NOMO-1 (cell line): ENCODE measurements at regions not wholly inside any gene's neighbourhood (a gene's known extent, or its start where the extent isn't known, plus 50 kb on each side); places are given as distances from the start of the nearest gene placed in this dataset.
"Not testable (repeated sequence)": the region's sequence is repeated elsewhere in the genome, so short reads cannot be mapped to it uniquely, and the experiment has no call there.

Experiments
- DNase-seq, 2 experiments: peaks; one replicate each; lab custom pipeline; 2025; ENCODE audit not compliant: unreplicated experiment in 2 of 2; lab: John Stamatoyannopoulos, UW

GRCh38 chr7:81887098-81888090 is 117.5 kb upstream of the HGF start:
- peak; percentile 55 to 82 for DNase-seq

- no peak for DNase-seq
These were observed 116.4 kb upstream of the HGF start for GRCh38 chr7:81886211-81886764.

DNA sequence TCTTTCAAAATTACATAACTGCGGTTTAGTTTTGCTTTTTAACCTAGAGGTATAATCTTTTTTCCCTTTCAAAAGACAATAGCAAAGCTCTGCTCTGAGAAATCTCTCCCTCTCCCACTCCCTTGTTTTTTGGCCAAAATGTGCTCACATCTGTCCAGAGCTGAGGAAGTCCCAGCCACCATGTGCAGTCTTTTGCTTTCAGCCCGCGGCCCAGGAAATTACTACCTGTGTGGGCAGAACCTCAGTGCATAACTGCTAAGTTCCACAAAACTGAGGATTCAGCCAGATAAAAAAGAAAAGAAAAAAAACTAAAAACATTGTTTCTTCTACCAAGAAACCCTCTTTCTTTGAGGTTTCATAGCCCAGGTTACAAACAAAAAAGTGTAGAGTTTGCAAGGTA is 115.0 kb upstream of the HGF start:
- no peak for DNase-seq

DNA sequence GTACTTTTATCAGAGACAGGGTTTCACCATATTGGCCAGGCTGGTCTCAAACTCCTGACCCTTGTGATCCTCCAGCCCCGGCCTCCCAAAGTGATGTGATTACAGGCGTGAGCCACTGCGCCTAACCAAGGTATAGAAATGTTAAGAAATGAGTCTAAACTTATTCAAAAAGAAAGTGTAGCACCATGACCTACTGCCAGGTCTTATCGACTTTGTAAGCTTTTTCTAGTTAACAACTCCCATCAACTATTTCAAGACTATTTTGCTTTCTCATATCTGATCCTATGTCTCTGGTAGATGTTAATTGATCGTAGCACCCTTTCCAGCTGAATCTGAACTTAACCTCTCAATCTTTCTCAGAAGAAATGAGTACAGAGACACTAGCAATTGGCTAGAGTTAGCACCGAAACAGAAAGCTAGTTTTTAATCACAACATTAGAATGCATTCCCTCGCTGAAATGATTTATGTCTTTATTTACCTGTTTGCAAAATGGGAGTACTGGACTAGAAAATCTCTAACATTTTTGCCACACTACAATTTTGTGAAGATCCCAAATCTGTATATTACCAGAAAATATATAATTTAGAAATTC is 114.0 kb upstream of the HGF start:
- no peak for DNase-seq

GRCh38 chr7:81882086-81882485 is 112.2 kb upstream of the HGF start:
- no peak for DNase-seq

DNA sequence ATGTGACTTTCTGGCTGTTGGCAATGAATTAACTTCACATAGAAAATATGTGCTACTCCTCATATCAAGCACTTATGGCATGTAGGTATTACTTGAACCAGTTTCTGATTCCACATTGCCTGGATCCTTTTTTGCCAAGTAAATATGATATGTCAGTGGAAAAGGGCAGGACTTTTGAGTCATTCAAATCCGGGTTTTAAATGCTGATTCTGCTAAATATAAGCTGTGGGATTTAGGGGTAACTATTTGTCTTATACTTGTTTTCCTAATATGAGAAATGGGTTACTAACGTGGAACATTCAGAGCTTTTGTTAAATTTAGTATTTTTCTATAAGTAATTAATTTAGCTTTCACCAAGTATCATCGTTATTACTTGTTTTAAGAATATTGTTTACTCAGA is 108.0 kb upstream of the HGF start:
- DNase-seq: no peak

GRCh38 chr7:81873559-81873958 is 103.7 kb upstream of the HGF start:
- no peak for DNase-seq

DNA sequence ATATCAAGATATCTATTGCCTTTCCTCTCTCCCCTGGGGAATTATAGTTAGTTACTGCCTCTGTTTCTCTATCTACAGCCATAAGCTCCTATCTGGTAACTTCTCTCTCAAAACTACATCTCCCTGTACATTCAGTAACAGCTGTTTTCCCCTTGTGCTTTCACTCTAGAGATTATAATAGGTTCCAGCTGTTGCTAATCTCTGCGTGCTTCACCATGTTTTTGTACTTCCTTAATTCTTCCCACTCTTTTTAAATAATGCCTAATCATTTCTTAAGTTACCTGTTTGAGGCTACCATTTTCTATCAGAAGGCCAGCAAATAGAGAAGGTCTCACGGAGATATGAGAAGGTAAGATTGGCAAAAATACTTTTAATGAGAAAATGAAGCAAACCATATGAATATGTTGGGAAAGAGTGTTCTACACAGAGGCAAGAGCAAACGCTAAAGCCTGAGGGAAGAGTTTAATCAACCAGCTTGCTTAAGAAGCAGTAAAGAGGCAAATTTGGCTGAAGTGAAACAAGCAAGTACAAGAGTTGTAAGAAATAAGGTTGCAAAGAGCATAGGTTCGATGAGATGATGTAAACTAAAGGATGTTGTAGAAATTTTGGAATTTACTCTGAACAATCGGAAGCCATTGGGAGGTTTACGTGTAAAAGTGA is 101.9 kb upstream of the HGF start:
- peak in 1 of 2 experiments; percentile 16 for DNase-seq

- DNase-seq: no peak
These were observed 100.8 kb upstream of the HGF start for GRCh38 chr7:81870608-81871007.

GRCh38 chr7:81869670-81870069 is 99.8 kb upstream of the HGF start:
- peak; percentile 30 to 61 for DNase-seq

DNA sequence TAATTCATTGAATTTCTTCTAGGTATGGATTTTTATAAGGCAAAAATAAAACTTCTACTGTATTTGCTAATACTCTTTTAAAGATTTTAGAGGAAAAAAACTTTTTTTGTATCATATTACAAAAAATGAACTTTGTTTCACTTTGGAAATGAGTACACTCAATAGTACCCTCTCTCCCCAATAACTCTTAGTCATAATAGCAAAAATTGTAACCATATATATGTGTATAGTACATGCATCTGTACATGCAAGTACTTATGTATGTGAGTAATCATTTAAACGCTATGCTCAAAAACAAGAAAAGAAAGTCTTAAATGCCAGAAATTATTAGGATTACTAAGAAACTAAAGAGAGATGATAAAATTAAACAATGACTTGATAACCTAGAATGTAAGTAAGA is 95.9 kb upstream of the HGF start:
- DNase-seq: no peak

GRCh38 chr7:81859433-81859832 is 89.6 kb upstream of the HGF start:
- no peak for DNase-seq

- DNase-seq: not testable (repeated sequence)
These were observed 89.0 kb upstream of the HGF start for GRCh38 chr7:81858820-81859219.

- DNase-seq: no peak
These were observed 87.5 kb upstream of the HGF start for GRCh38 chr7:81857385-81857784.

DNA sequence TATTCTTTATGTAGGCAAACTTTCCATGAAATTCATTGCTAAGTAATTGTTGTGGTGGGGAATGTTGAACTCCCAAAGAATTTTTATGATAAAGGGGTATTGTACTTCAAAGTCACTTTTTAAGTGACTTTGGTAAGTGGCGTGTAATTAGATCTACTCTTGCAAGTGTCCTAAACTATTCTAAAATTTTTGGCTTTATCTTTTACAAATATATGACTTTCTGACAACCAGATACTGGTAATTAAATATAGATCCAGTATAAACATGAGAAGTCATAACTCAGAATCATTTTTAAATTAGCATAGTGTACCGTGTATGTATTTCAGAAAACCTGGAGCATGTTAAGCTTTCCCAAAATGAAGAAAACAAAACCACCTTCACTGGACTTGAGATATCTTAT is 84.7 kb upstream of the HGF start:
- DNase-seq: no peak

GRCh38 chr7:81852701-81853100 is 82.9 kb upstream of the HGF start:
- no peak for DNase-seq

DNA sequence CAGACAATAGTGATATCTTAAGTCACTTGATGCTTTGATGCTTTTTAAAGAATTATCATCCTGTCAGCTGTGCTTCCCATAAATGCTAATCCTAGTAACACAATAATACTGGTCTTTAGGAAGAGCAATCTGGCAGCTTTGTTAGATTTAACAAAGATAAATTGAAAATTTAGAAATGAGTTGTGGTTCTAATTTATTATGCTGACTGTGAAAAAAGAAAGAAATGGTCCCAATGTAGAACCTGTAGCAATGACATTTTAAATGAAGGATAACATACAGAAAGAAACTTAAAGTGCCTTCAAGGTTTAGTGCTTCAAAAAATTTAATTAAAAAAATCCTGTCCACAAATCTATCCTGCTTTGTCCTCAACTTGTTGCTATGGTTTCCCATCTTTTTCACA is 81.6 kb upstream of the HGF start:
- no peak for DNase-seq

DNA sequence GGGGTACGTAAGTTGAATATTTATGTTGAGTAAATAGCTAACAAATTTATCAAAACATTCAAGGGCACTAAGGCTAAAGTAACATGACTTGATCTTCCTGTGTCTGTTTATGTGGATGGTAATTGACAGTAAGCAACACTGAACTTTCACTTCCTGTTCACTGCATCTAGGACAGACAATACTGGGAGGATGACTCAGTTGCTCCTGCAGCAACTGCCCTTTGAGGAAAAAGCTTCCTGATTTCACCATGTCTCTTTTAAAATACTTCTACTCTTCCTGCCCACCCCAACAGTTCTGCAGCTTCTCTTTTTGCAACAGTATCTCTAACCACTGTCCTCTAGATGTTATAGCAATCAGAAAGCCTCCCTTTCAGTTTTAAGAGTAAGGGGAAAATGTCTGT is 76.6 kb upstream of the HGF start:
- peak; percentile 100 for DNase-seq

GRCh38 chr7:81845744-81846241 is 75.9 kb upstream of the HGF start:
- peak; percentile 86 to 100 for DNase-seq

GRCh38 chr7:81843657-81844056 is 73.8 kb upstream of the HGF start:
- DNase-seq: not testable (repeated sequence)

DNA sequence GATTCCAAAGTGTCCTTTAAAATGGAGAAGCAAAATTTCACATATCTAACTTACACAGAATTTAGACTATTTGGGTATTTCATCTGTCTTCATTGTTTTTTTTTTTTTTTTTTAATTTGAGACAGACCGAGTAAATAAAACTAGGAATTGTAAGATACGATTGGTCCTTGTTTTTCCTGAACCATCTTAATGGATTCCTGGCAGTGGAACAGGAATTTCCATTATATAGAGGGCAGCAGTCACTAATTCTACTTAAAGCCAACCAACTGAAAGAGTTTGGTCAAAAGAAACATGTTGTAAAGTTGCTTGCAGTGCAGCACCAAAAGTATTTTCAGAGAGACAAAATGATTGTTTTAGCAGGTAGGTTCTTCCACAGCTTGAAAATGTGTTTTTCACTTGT is 72.5 kb upstream of the HGF start:
- DNase-seq: no peak
